WTC11 (cell line): ENCODE measurements at regions not wholly inside any gene's neighbourhood (a gene's known extent, or its start where the extent isn't known, plus 50 kb on each side); places are given as distances from the start of the nearest gene placed in this dataset.

Experiments
- CREM ChIP-seq: sonication (generic); formaldehyde crosslinking; IDR thresholded peaks from 2 replicates; pipeline ENCODE4 v1.8.1; 2022; ENCODE audit warnings: mild to moderate bottlenecking, missing genetic modification reagents, moderate library complexity
- CTCF ChIP-seq: fragments of 200-600 bp; IDR thresholded peaks from 2 replicates; pipeline ENCODE4 v1.8.0; 2022; ENCODE audit warnings: antibody characterized with exemption
- ETV6 ChIP-seq: sonication (generic); formaldehyde crosslinking; IDR thresholded peaks from 2 replicates; pipeline ENCODE4 v1.8.1; 2022; ENCODE audit warnings: mild to moderate bottlenecking, missing genetic modification reagents
- FOXJ3 ChIP-seq: sonication (generic); formaldehyde crosslinking; IDR thresholded peaks from 2 replicates; pipeline ENCODE4 v1.9.0; 2021; ENCODE audit warnings: missing genetic modification reagents, mild to moderate bottlenecking, borderline replicate concordance
- IRF1 ChIP-seq: sonication (generic); formaldehyde crosslinking; IDR thresholded peaks from 2 replicates; pipeline ENCODE4 v1.8.0; 2023; ENCODE audit warnings: missing genetic modification reagents
- MXD4 ChIP-seq: fragments of 250-450 bp; sonication (Bioruptor Pico); IDR thresholded peaks from 2 replicates; pipeline ENCODE4 v1.8.0; 2021; ENCODE audit warnings: mild to moderate bottlenecking, moderate library complexity, borderline replicate concordance
- PRDM15 ChIP-seq: sonication (generic); formaldehyde crosslinking; IDR thresholded peaks from 2 replicates; pipeline ENCODE4 v1.8.0; 2022; ENCODE audit warnings: missing genetic modification reagents
- ZNF512 ChIP-seq: sonication (generic); formaldehyde crosslinking; IDR thresholded peaks from 2 replicates; pipeline ENCODE4 v1.8.1; 2022; ENCODE audit warnings: missing genetic modification reagents, borderline replicate concordance

GRCh38 chr9:42386477-42386876 is 203.0 kb downstream of the SPATA31A6 start:
- TF ChIP-seq MXD4 (CRISPR knock-in tag) (no peak), CREM (CRISPR knock-in tag) (no peak), CTCF (no peak), ETV6 (CRISPR knock-in tag) (no peak), ZNF512 (CRISPR knock-in tag) (no peak), PRDM15 (CRISPR knock-in tag) (no peak), IRF1 (no peak), FOXJ3 (CRISPR knock-in tag) (no peak)
